GM12872 (cell line): ENCODE measurements at regions not wholly inside any gene's neighbourhood (a gene's known extent, or its start where the extent isn't known, plus 50 kb on each side); places are given as distances from the start of the nearest gene placed in this dataset.

Experiments
- CTCF ChIP-seq: IDR thresholded peaks from 3 replicates; pipeline ENCODE4 v1.5.1; 2011; ENCODE audit warnings: low read depth, mild to moderate bottlenecking, low read length, moderate library complexity; ENCODE audit not compliant: insufficient read depth

GRCh38 chr6:140001005-140001404 is 626.6 kb upstream of the CITED2 start:
- no peak for TF ChIP-seq CTCF

- TF ChIP-seq CTCF: peak; percentile 29; the same call in 1 of the 3 replicates
Observed at GRCh38 chr6:139996253-139996834, 621.9 kb upstream of the CITED2 start.

- no peak for TF ChIP-seq CTCF
Observed at GRCh38 chr6:139994998-139995397, 620.5 kb upstream of the CITED2 start.

- TF ChIP-seq CTCF: no peak
Observed at GRCh38 chr6:139990856-139991465, 616.5 kb upstream of the CITED2 start.

- no peak for TF ChIP-seq CTCF
Observed at GRCh38 chr6:139990026-139990686, 615.7 kb upstream of the CITED2 start.

GRCh38 chr6:139988685-139989084 is 614.2 kb upstream of the CITED2 start:
- TF ChIP-seq CTCF: no peak

- TF ChIP-seq CTCF: no peak
Observed at GRCh38 chr6:139987091-139987490, 612.6 kb upstream of the CITED2 start.
